Smooth muscle cell (in vitro differentiated cells): ENCODE measurements at regions not wholly inside any gene's neighbourhood (a gene's known extent, or its start where the extent isn't known, plus 50 kb on each side); places are given as distances from the start of the nearest gene placed in this dataset.

Experiments used
- DNase-seq: peaks from one replicate; lab custom pipeline; 2025; ENCODE audit not compliant: unreplicated experiment; lab: John Stamatoyannopoulos, UW
- H2AFZ ChIP-seq: fragments of 200-600 bp; sonication (generic); 2 replicates; pipeline ENCODE4 v1.6.0; 2016; ENCODE audit warnings: antibody characterized with exemption, low read depth, mild to moderate bottlenecking
- H3F3A ChIP-seq: fragments of 200-600 bp; sonication (generic); 2 replicates; pipeline ENCODE4 v1.6.0; 2017; ENCODE audit warnings: antibody characterized with exemption, low read depth
- H3K27ac ChIP-seq: fragments of 200-600 bp; sonication (generic); 2 replicates; pipeline ENCODE4 v1.5.1; 2016; ENCODE audit warnings: low read depth, mild to moderate bottlenecking
- H3K27me3 ChIP-seq: fragments of 200-600 bp; sonication (generic); 2 replicates; pipeline ENCODE4 v1.6.1; 2016; ENCODE audit warnings: low read depth, mild to moderate bottlenecking
- H3K36me3 ChIP-seq: fragments of 200-600 bp; sonication (generic); 2 replicates; pipeline ENCODE4 v1.5.1; 2016; ENCODE audit warnings: low read depth
- H3K4me1 ChIP-seq: fragments of 200-600 bp; sonication (generic); 2 replicates; pipeline ENCODE4 v1.5.1; 2016; ENCODE audit warnings: low read depth
- H3K4me2 ChIP-seq: fragments of 200-600 bp; sonication (generic); 2 replicates; pipeline ENCODE4 v1.6.0; 2016; ENCODE audit warnings: mild to moderate bottlenecking
- H3K4me3 ChIP-seq: fragments of 200-600 bp; sonication (generic); 2 replicates; pipeline ENCODE4 v1.5.1; 2016; ENCODE audit warnings: mild to moderate bottlenecking
- H3K79me2 ChIP-seq: fragments of 200-600 bp; sonication (generic); 2 replicates; pipeline ENCODE4 v1.6.0; 2016; ENCODE audit warnings: low read depth, mild to moderate bottlenecking
- H3K9ac ChIP-seq: fragments of 200-600 bp; sonication (generic); 2 replicates; pipeline ENCODE4 v1.6.0; 2016; ENCODE audit warnings: low read depth
- H3K9me3 ChIP-seq: fragments of 200-600 bp; sonication (generic); replicated peaks from 2 replicates; pipeline ENCODE4 v1.5.1; 2016; ENCODE audit warnings: low read depth
- H4K20me1 ChIP-seq: fragments of 200-600 bp; sonication (generic); 2 replicates; pipeline ENCODE4 v1.6.0; 2016; ENCODE audit warnings: low read depth
- CTCF ChIP-seq: fragments of 200-600 bp; sonication (generic); IDR thresholded peaks from 2 replicates; pipeline ENCODE4 v1.5.1; 2017; ENCODE audit warnings: borderline replicate concordance, mild to moderate bottlenecking, antibody characterized with exemption; ENCODE audit not compliant: insufficient read depth, poor library complexity, severe bottlenecking
- WGBS: methylation state at CpG from one replicate; pipeline ENCODE4 v1.1.7; 2016; ENCODE audit warnings: low lambda C conversion rate; 5-methylcytosine and 5-hydroxymethylcytosine counted together

DNA sequence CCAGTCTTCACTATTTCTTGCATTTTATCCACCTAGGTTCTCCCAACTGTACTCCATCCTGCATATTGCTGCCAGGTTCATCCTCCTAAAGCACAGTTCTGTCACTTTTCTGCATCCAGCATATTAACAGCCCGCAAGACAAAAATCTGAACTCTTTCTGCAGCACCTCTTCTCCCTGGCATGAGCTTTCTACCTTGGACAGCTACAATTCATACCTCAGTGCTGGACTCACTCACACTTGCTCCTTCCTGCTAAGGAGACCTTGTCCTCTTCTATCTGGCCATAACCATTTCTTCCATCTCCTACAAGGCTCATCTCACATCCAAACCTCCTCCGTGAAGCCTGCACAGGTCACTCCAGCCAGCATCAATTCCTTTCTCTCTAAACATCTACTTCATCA, 170.1 kb upstream of the GRIP1 start:
- Histone ChIP-seq H3K27ac (no peak overlapping the region), H3K4me2 (no peak overlapping the region), H3F3A (no peaks in the 10 kb centered on the region), H3K79me2 (no peaks in the 10 kb centered on the region), H3K4me3 (no peak overlapping the region), H3K9me3 (no peaks in the 10 kb centered on the region), H3K27me3 (no peaks in the 10 kb centered on the region), H4K20me1 (no peaks in the 10 kb centered on the region), H3K4me1 (no peaks in the 10 kb centered on the region), H3K36me3 (no peaks in the 10 kb centered on the region), H3K9ac (no peak overlapping the region), H2AFZ (no peak overlapping the region)
- WGBS, result 89% methylated on average over 2 of the region's 2 CpGs
- no peak for TF ChIP-seq CTCF
- no peak for DNase-seq

GRCh38 chr12:66851134-66851533, 172.3 kb upstream of the GRIP1 start:
- DNase-seq, result no peak
- no peak for TF ChIP-seq CTCF
- H4K20me1 ChIP-seq, result no peaks in the 10 kb centered on the region
- no peaks in the 10 kb centered on the region for H3K9me3 ChIP-seq
- no peaks in the 10 kb centered on the region for H3K79me2 ChIP-seq
- H3F3A ChIP-seq, result no peaks in the 10 kb centered on the region
- H3K4me2 ChIP-seq, result no peak overlapping the region
- no peaks in the 10 kb centered on the region for H3K36me3 ChIP-seq
- H3K27ac ChIP-seq, result no peak overlapping the region
- no peaks in the 10 kb centered on the region for H3K4me1 ChIP-seq
- no peak overlapping the region for H3K9ac ChIP-seq
- H3K4me3 ChIP-seq, result no peak overlapping the region
- H2AFZ ChIP-seq, result no peak overlapping the region
- no peaks in the 10 kb centered on the region for H3K27me3 ChIP-seq
- 81% methylated on average over 5 of the region's 5 CpGs for WGBS

GRCh38 chr12:66852091-66852490, 173.2 kb upstream of the GRIP1 start:
- Histone ChIP-seq H3K27me3 (no peaks in the 10 kb centered on the region), H3K4me1 (no peaks in the 10 kb centered on the region), H3K9ac (no peak overlapping the region), H3K36me3 (no peaks in the 10 kb centered on the region), H3K9me3 (no peaks in the 10 kb centered on the region), H3F3A (no peaks in the 10 kb centered on the region), H3K4me3 (no peak overlapping the region), H2AFZ (no peak overlapping the region), H3K4me2 (no peak overlapping the region), H3K27ac (no peak overlapping the region), H4K20me1 (no peaks in the 10 kb centered on the region), H3K79me2 (no peaks in the 10 kb centered on the region)
- DNase-seq, result no peak
- 93% methylated on average over 2 of the region's 2 CpGs for WGBS
- no peak for TF ChIP-seq CTCF

GRCh38 chr12:66852765-66853164, 173.9 kb upstream of the GRIP1 start:
- H3K27ac ChIP-seq, result no peak overlapping the region
- H4K20me1 ChIP-seq, result no peaks in the 10 kb centered on the region
- H3K79me2 ChIP-seq, result no peaks in the 10 kb centered on the region
- no peaks in the 10 kb centered on the region for H3K36me3 ChIP-seq
- H2AFZ ChIP-seq, result no peak overlapping the region
- H3K4me2 ChIP-seq, result no peak overlapping the region
- whole genome bisulfite sequencing, result 75% methylated on average over 2 of the region's 2 CpGs
- no peaks in the 10 kb centered on the region for H3K4me1 ChIP-seq
- no peak for DNase-seq
- no peak overlapping the region for H3K9ac ChIP-seq
- H3F3A ChIP-seq, result no peaks in the 10 kb centered on the region
- H3K4me3 ChIP-seq, result no peak overlapping the region
- TF ChIP-seq CTCF, result no peak
- no peaks in the 10 kb centered on the region for H3K9me3 ChIP-seq
- H3K27me3 ChIP-seq, result no peaks in the 10 kb centered on the region
